CD4-positive, alpha-beta T cell treated with Interleukin-6 for 4 hours (primary cell): ENCODE measurements at regions not wholly inside any gene's neighbourhood (a gene's known extent, or its start where the extent isn't known, plus 50 kb on each side); places are given as distances from the start of the nearest gene placed in this dataset.

Source experiments
- DNase-seq: peaks from one replicate; pipeline ENCODE4 v3.0.0-alpha.2; 2020; ENCODE audit warnings: mixed read lengths

DNA sequence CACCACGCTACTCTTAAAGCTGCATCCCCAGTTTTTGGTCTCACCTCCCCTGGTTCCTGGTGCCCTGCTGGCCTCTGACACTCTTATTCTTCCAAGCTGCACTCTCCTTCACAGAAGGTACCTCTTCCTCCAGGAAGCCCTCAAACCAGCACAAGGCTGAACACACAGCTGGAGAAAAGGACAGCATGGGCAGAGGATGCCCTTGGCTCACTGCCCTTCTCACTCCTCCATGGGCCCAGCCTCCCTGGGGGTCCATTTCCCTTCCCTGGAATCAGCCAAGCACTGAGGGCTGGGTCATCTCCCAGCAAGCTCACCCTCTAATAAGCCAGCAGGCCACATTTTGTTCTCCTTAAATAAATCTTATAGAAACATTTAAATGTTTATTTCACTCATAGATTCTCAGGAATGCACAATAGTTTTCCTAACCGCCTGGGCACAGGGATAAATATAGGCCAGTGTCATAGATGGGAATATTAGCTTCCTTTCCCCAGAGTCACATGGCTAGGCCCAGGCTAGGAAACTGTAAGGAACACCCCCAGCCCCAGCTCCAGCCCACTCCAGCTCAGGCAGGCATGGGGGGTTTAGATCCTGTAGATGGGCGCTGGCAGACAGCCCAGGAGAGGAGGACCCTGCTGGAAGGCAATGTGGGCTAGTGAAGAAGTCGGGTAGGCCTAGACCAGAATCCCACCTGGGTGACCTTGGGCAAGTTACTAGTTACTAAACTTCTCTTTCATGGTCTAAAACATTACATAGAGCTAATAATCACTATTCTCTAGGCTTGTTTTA is 51.5 kb downstream of the IRAG1 start:
- DNase-seq = no peak

DNA sequence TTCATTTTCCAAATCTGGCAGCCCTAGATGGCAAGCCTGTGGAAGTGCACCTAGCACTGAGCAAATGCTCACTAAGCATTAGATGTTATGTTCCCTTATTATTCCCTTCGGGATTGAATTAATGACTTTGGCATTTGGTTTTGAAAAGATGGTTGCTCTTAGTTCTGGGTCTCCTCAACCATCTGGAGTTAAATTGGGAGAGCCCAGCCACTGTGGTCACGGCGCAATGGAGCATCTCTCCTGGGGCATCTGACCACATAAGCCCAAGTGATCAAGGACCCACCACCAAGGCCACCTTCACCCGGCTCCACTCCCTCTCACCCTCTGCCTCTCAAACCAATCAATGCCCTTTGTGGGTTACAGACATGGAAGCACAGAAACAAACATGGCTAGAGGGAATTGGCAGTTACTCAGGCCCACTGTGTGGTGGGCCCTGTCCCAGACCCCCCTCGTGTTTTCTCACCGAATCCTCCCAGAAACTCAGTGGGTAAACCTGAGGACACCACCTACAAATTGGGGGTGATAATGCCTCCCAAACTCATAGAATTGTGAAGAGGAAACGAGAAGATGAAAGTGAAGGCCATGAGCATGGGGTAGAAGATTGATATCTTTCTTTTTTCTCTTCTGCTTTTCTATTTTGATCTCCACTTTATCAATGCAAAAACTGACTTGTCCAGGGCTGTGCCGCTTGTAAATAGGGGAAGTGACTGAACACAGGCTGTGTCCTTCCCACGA is 52.2 kb downstream of the IRAG1 start:
- no peak for DNase-seq

DNA sequence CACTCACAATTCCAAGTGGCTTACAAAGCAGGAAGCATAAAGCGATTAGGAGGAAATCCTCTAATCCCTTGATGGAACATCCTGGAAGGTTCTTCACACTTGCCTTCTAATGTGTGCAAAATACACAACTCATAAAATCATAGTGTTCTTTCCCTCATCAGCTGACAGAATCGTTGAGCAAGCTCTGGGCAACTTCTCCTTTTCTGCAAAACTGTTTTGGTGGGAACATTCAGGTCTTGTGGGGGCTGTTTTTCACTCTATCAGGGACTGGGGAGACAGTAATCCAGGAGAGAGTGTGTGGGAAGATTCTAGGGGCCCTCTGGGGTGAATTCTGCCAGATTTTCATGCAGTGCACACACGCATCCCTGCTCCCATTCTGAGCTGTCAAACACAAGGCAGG is 53.2 kb downstream of the IRAG1 start:
- DNase-seq = no peak

DNA sequence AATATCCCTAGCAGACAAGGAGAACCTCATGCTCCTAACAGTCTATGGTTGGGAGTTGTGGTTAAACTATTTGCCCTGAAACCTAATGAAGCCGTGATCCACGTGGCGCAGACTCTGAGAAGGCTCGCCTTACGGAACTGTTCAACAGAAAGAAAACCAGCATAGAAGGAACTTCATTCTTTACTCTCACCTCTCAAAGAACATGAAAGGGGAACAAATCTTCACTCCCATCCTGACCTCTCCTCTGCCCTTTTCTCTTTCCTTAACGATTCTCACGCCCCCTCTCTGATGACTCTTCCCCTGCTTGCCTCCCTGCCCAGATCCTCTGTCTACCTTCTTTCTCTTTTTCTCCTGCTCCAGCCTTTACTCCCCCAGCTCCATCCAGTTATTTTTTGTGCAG is 54.2 kb downstream of the IRAG1 start:
- DNase-seq = no peak

DNA sequence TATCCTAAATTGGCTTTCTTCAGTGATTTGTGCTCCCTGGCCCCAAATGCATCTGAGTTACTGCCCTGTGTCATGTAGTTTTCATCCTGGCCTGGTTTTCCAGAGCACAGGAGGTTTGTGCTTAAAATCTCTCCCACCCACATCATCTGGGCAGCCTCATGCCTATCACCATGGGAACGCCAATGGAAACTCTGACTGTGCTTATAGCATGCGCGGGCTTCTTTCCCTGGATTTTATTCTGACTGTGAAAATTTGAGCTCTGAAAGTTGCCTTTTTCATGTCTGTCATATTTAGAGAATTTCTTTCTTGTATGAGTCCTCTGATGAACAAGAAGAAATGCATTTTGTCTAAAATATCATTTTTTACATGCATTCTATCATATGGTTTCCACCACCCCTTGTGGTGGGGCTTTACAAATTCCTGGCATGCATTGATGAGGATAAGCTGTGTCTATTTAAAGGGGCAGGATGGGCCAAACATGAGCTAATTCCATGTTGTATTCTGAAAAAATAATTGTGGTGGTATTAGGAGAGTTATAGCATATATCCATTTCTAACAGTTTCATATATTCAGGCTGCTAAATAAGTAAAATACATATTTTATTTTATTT is 55.1 kb downstream of the IRAG1 start:
- no peak for DNase-seq

DNA sequence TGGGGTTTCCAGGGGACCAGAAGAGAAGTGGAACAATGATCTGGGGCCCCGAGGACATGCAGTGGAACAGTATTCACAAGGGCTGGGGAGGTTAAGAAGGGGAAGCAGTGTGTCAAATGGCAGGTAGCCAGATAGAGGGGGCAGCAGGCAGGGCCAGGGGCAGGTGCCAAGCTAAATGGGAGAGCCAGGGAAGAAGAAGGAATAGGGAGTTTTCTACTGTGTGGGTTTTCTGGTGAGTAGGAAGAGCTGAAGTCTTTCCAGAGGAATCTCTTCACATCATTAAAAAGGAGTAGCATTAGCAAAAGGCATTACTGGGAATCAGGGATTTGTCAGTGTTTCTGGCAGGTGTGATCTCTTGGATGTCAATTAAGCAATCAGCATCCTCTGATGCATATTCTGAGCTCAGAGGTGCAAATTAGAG is 55.8 kb downstream of the IRAG1 start:
- no peak for DNase-seq

DNA sequence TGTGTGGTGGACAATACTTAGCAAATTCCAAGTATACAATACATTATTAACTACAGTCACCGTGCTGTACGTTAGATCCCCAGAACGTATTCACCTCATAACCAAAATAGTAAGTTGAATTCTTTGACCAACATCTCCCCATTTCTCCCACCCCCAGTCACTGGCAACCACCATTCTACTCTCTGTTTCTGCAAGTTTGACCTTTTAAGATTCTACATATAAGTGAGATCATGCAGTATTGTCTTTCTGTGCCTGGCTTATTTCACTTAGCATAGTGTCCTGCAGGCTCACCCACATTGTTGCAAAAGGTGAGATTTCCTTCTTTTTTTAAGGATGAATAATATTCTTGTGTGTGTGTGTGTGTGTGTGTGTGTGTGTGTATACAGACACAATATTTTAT is 59.1 kb downstream of the IRAG1 start:
- no peak for DNase-seq

DNA sequence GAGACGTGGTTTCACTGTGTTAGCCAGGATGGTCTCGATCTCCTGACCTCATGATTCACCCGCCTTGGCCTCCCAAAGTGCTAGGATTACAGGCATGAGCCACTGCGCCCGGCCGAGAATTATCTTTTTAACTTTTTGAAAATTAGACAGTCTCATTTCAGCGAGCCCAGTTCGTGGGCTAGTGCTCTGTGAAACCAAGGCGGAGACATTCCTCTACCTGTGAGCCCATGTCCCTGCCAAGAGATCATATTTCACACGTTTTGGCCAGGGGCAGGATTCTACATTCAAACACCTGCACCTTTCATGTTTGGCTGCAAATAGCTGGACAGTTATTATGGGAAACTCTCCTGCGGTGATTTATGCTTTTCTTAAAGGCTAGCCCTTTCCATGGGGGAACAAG is 60.3 kb downstream of the IRAG1 start:
- DNase-seq = no peak

DNA sequence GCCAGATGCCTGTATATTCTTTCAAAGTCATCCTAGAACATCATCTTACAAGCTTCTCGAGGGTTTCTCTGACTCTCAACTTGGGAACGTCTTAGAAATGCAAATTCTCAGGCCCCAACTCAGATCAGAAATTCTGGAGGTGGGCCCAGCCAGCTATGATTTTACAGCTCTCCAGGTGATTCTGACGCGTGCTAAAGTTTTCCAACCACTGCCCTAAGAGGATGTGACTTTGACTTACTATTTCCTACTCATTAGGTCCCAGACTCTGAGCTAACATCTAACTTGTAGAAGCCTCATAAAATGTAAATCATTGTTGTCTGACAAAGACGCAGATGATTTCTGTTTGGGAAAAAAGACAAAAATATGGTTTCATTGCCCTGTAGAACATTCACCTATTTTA is 61.1 kb downstream of the IRAG1 start:
- DNase-seq = no peak

DNA sequence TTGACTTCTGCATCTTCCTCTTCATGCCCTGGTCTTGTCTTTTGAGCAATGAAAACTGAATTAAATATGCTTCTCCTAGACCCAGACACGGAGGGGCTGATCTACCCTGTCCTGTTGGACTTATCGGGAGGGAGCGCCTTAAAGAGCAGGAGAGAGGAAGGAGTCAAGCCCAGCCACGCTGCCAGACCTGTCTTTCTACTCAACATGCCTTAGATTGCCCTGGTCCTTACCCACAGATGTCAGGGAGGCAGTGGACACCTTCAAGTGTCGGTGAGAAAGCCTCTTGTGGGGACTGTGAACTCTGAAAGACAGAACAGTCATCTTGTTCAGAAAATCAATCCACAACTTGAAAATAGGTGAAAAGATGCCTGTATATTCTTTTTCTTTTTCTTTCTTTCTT is 61.8 kb downstream of the IRAG1 start:
- DNase-seq = no peak

DNA sequence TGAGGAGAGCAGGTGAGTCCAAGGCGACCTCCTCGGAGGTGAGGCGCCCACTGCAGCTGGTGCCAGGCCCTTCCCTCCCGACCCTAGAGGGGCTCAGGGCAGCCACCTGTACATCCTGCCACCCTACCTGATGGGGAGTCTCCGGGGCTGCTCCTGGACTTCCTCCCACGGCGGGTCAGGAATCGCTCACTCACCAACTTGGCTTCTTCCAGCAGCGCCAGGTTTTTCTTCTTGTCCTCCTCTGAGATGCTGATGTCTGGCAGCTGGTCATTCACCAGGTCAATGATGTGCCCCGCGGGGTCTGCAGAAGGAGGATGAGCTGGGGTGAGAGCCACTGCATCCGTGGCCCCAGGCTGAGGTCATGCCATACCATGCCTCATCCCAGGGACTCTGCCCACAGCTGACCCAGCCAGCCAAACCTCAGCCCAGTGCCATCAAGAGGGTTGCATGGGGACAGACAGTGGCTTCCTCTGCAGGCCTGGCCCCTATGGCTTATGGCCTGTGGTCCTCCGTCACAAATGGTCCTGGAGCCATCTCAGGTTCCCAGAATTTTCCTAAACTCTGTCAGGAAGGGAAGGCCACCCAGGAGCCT is 61.0 kb upstream of the LYVE1 start:
- no peak for DNase-seq

DNA sequence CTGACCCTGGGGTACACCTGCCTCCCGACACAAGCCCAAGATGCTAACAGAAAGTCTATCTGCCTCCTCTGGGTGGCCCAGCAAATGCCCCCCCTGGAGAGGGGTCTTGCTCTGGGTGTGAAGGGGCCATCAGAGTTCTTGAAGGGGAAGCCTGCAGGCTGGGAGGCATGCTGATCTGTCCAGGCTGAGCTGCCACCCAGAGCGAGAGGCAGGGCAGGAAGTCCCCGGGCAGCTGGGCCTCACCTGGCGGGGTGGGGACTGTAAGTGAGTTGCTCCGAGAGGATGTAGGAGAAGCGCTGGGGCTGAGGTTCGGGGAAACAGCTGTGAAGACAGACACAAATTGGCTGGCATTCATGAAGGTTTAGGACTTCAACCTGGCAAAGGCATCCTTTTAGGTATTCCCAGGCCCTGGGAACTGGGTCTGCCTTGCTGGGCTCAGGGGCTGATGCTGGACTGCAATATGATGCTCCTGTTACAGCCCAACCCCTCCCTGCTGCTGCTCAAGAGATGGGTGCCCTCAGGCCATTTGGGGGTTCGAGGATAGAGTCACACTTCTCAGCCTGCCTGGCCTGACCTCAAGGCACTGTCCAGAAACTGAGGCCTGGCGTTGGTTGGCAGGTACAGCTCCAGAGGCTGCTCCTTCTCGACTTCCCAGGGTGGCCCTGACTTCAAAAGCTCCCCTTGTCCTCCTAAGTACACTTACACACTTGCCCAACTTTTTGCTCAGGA is 60.2 kb upstream of the LYVE1 start:
- peak; percentile 56 for DNase-seq

DNA sequence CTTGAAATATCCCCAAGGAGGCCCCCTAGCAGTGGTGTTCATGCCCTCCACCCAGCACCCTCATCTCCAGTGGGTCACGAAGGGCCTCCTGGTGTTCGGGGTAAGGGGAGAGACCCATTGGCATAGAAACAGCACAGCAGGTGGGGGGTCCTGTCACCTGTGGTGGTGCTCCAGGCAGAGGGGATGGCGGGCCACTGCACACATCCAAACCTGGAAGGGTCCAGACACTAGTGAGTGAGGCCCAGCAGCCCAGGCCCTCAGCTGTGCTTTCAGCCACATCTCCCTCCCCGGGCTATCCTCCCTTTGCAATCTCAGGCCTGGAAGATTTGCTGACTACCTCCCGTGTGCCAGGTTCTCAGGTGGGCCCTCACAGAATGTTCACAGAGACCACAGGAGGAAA is 59.4 kb upstream of the LYVE1 start:
- no peak for DNase-seq

DNA sequence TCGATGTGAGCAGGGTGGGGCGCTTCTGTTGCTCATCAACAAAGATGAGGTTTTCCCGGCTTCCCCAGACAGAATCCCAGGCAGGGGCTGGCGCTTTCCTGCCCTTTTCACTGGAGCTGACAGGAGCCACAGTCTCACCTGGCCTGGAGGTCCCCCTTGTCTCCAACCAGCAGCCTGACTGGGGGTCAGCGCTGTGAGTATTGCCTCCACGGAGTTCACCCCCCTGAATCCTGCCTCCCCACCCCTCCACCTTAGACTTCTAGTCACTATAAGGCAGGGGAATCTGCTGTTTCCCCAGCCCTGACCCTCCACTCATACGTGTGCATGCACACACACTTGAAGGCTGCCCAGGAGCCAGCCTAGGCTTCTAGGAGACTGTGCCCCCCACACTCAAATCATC is 58.8 kb upstream of the LYVE1 start:
- no peak for DNase-seq

DNA sequence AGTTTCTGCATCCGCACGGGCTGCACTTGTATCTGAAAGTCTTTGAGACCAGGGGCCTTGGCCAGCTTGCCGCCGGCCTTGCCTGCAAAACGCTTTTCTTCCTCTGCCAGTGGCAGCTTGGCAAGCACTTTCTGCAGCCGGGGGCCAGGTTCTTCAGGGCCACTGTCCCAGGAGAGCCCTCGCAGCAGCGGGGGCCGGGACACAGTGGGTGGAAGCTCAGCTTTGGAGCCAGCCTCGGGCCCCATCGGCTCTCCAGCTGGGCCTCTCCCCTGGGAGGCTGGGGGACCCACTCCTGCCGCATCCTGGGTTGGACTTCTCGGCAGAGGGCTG is 57.5 kb upstream of the LYVE1 start:
- no peak for DNase-seq

DNA sequence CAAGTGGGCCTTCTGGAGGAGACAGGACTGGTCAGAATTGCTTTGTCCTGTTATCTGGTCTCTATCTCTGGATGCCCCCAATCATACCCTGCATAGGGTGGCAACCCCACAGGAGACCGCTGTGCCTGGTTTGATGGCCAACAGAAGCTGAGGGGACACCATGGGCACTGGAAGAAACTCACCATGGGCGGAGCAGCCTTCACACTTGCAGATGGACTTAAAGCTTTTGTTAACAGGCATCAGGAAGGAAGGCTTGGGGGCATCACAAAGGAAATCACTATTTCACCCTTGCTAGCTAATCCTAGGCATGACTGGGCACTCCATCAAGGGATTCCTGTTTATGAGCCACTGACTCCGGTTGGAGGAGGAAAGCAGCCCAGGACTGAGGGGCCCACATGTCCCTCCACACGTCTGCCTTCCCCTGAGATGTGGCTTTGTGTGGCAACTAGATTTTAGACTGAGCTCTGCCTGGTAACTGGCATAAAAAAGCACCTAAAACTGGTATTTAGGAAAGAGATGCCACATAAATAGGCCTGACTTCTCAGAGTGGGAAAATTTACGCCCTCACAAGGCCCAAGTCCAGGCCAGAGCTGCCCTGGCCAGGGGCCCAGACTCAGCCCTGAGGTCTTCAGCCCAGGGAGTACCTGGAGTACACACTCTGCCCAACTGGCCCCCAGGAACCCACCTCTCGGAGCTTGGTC is 57.0 kb upstream of the LYVE1 start:
- no peak for DNase-seq

DNA sequence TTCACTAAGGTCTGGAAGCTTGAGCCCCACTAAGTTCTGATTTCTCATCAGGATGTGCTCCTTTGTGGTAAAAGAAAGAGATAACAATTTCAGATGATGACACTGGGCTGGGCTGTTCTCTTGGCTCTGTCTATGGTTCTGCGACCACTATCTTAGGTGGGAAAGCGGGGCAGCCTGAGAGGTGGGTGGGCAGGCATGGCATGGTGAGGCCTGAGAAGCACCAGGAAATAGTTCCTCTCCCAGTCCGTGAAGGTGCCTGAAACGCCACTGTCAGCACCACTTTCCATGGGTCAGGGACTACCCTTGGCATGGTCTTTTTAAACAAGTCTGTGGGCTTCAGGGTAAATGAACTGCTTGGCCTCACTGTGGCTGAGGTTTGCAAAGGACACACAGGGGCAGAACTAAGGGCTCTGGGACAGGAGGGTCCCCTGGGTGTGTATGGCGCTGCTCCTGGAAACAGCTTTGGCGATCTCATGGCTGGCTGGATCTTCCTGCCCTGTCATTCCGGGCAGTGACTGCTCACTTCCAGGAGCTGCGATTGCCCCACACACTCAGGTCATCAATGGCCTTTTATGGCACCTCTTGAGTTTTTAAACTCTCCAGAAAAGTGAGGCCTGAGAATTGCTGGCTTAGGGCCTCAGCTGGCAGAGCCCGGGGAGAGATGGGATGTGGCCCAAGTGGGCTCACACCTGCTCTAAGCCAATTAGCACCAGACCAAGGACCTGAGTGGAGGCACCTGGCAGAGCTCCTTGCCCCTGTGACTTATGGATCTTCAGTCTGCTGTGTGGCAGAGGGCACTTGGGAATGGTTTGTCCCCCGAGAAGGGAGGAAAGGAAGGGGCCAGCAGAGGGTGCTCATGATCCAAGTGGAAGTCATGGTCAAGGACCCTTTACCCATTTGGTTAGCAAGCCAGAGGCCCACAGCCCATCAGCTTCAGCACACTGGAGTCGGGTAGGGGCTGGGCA is 55.6 kb upstream of the LYVE1 start:
- no peak for DNase-seq

DNA sequence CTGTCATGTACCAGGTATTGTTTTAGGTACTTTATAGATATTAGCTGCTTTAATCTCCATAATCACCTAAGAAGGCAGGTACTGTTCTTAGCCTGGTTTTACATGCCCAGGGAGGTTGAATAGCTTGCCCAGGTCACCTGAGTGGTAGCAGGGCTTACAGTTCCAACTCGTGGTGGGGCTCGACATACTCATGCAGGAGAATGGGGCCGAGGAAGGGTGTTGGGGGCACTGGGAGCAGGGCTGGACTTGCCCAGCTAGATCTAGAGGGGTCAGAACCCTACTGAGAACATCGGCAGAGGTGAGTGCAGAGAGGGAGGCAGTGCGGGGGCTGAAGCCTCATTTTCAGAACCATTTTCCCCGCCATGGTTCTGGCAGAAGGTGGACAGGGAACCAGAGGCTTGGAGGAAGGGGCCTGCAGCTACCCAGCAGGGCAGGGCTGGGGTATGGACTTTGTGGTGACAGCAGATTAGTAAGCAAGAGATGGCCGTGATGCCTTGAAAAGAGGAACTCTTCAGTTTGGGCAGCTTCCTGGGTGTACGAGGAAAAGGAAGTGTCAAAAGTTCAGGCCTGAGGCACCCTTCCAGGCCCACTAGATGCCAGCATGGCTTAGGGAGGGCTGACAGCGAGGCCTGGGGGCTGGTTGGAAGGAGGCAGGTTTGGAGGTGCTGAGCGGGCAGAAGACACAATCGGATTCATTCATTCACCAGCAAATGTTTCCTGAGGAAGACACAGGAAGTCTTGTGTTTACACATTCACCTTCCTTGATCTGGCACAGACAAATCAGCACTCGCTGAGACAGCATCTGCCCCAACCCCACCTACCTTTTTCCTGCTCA is 54.7 kb upstream of the LYVE1 start:
- DNase-seq = peak; percentile 50

DNA sequence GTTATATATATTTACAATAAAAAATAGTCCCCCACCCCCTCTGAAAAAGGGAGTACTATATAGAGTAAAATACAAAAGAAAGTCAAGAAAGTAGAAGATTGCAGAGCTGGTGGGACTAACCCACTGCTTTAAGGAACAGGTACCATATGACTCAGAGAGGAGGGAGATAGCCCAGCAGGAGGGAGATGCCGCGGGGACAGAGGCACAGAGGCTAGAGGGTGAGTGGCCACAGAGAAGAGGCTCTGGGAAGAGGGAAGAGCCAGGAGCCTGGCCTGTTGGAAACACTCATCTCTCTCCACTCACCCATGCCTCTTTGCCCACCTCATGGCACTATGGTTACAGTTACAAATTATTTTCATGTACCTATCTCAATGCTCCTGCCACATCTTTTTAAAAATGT is 53.6 kb upstream of the LYVE1 start:
- no peak for DNase-seq

DNA sequence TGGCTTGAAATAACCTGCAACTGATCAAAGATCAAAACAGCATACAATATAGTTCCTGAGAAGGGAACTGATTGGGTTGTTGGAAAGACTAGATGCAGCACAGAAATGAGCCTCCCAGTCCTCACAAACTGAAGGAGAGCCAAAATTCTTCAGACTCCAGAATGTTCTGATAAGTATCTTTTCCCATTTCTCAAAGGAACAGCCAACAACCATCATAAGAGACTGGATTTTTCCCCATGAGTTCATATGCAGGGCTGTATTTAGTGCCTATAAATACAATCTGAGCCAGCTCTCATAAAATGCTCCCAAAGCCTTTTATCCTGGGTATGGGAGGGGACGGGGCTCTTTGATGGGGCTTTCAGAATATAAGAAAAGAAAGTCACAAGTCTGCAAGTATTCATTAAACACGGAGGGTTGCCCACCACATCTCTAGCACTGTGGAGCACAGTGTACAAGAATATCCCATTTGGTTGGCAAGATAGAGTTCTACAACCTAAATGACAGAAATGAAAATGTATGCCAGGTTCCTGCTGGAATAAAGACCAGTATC is 50.7 kb upstream of the LYVE1 start:
- no peak for DNase-seq
